ENCODE measurements at regions not wholly inside any gene's neighbourhood (a gene's known extent, or its start where the extent isn't known, plus 50 kb on each side); places are given as distances from the start of the nearest gene placed in this dataset.

DNA sequence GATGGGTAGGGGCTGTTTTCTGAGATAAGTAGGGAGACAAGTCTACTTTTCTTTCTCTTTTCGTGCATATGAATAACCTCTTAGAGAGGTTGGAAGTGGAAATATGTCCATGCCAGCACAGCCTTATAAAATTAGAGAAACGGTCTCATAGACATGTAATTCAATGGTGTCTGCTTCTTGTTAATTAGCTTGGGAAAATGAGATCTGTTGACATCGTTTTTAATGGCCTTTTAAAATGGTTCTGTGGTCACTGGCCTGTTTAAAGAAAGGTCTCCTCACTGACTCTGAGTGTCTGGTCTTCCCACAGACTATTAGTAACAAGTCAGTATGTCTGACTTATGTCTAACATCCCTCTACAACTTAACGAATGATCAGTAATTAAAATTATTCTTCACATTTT is 487.1 kb downstream of the SLITRK6 start:
- H3K4me3 ChIP-seq: no peak overlapping the region
- Mint-ChIP-seq H3K9me3 (no peaks in the 10 kb centered on the region), H3K36me3 (no peaks in the 10 kb centered on the region), H3K27ac (no peak overlapping the region), H3K4me1 (peaks cover 2% of the 10 kb centered on the region), H3K27me3 (ENCODE audit: insufficient read depth, low read depth) (no peaks in the 10 kb centered on the region), H3K4me3 (no peak overlapping the region)
- H2AFZ ChIP-seq (replicated peaks): no peak overlapping the region
- H3K79me2 ChIP-seq (ENCODE audit: low read depth): no peaks in the 10 kb centered on the region
- DNase-seq (ENCODE audit: low spot score): no peak
- no peaks in the 10 kb centered on the region for H3K27me3 ChIP-seq
- no peak for TF ChIP-seq EZH2 (IDR thresholded peaks at IDR 0.05)
- no peak for TF ChIP-seq EZH2phosphoT487 (IDR thresholded peaks at IDR 0.05)
- TF ChIP-seq, protein P1, sequence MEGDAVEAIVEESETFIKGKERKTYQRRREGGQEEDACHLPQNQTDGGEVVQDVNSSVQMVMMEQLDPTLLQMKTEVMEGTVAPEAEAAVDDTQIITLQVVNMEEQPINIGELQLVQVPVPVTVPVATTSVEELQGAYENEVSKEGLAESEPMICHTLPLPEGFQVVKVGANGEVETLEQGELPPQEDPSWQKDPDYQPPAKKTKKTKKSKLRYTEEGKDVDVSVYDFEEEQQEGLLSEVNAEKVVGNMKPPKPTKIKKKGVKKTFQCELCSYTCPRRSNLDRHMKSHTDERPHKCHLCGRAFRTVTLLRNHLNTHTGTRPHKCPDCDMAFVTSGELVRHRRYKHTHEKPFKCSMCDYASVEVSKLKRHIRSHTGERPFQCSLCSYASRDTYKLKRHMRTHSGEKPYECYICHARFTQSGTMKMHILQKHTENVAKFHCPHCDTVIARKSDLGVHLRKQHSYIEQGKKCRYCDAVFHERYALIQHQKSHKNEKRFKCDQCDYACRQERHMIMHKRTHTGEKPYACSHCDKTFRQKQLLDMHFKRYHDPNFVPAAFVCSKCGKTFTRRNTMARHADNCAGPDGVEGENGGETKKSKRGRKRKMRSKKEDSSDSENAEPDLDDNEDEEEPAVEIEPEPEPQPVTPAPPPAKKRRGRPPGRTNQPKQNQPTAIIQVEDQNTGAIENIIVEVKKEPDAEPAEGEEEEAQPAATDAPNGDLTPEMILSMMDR (IDR thresholded peaks at IDR 0.05): no peak
- no peaks in the 10 kb centered on the region for H4K20me1 ChIP-seq (ENCODE audit: low read depth)
- no peaks in the 10 kb centered on the region for H3F3A ChIP-seq (ENCODE audit: low read depth)
- H3K36me3 ChIP-seq: no peaks in the 10 kb centered on the region
- peaks cover 9% of the 10 kb centered on the region for H3K4me1 ChIP-seq
- no peak overlapping the region for H3K4me2 ChIP-seq
- H3K9ac ChIP-seq: no peak overlapping the region
- H3K9me3 ChIP-seq (ENCODE audit: low read depth): no peaks in the 10 kb centered on the region
- H3K27ac ChIP-seq: no peak overlapping the region

DNA sequence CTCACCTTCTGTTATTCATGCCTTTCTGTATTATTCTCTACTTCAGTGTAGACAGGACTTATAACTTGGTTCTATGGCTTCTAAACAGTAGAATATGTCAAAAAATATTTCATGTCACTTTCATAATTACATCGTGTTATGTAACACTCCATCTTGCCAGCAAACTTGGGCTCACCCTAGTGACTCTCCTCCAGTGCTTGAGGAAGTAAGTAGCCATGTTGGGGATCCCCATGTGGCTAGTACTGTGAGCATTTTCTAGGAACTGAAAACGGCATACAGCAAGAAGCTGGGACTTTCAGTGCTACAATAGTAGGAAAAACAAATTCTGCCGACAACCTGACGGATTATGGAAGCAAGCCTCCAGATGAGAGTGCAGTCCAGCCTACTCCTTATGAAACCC is 495.6 kb downstream of the SLITRK6 start:
- TF ChIP-seq EZH2 (IDR thresholded peaks at IDR 0.05): no peak
- no peak for TF ChIP-seq EZH2phosphoT487 (IDR thresholded peaks at IDR 0.05)
- TF ChIP-seq, protein P1 (IDR thresholded peaks at IDR 0.05): no peak
- H2AFZ ChIP-seq (replicated peaks): no peak overlapping the region
- no peaks in the 10 kb centered on the region for H3K36me3 Mint-ChIP-seq
- H3F3A ChIP-seq (ENCODE audit: low read depth): no peaks in the 10 kb centered on the region
- H3K27ac ChIP-seq: no peak overlapping the region
- no peaks in the 10 kb centered on the region for H3K9me3 Mint-ChIP-seq
- H3K4me1 Mint-ChIP-seq: no peaks in the 10 kb centered on the region
- no peak for DNase-seq (ENCODE audit: low spot score)
- H3K4me3 Mint-ChIP-seq: no peak overlapping the region
- H3K4me1 ChIP-seq: no peaks in the 10 kb centered on the region
- H3K9me3 ChIP-seq (ENCODE audit: low read depth): no peaks in the 10 kb centered on the region
- H4K20me1 ChIP-seq (ENCODE audit: low read depth): no peaks in the 10 kb centered on the region
- H3K79me2 ChIP-seq (ENCODE audit: low read depth): no peaks in the 10 kb centered on the region
- H3K27me3 Mint-ChIP-seq (ENCODE audit: insufficient read depth, low read depth): no peaks in the 10 kb centered on the region
- no peak overlapping the region for H3K4me3 ChIP-seq
- H3K36me3 ChIP-seq: no peaks in the 10 kb centered on the region
- no peaks in the 10 kb centered on the region for H3K27me3 ChIP-seq
- H3K4me2 ChIP-seq: no peak overlapping the region
- no peak overlapping the region for H3K9ac ChIP-seq
- H3K27ac Mint-ChIP-seq: no peak overlapping the region

DNA sequence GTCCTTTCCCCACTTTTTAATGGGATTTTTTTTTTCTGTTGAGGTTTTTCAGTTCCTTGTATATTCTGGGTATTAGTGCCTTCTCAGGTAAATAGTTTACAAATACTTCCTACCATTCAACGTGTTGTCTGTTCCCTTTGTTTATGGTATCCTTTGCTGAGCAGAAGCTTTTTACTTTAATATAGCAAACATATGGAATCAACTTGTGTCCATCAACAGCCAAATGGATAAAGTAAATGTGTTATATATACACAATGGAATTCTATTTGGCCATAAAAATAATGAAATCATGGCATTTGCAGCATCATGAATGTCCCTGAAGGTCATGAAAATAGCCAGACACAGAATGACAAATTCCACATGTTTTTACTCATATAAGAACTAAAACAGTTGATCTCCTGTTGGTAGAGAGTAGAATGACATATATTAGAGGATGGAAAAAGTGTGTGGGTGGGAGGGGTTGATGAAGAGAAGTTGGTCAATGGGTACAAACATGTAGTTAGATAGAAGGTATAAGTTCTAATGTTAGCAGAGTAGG is 500.8 kb downstream of the SLITRK6 start:
- H2AFZ ChIP-seq (replicated peaks): no peak overlapping the region
- no peak for DNase-seq (ENCODE audit: low spot score)
- H4K20me1 ChIP-seq (ENCODE audit: low read depth): no peaks in the 10 kb centered on the region
- no peaks in the 10 kb centered on the region for H3K27me3 Mint-ChIP-seq (ENCODE audit: insufficient read depth, low read depth)
- no peaks in the 10 kb centered on the region for H3K9me3 Mint-ChIP-seq
- no peak overlapping the region for H3K9ac ChIP-seq
- no peaks in the 10 kb centered on the region for H3K9me3 ChIP-seq (ENCODE audit: low read depth)
- no peaks in the 10 kb centered on the region for H3K79me2 ChIP-seq (ENCODE audit: low read depth)
- H3K4me2 ChIP-seq: no peak overlapping the region
- no peaks in the 10 kb centered on the region for H3K27me3 ChIP-seq
- H3K27ac ChIP-seq: no peak overlapping the region
- no peaks in the 10 kb centered on the region for H3K36me3 ChIP-seq
- no peak overlapping the region for H3K27ac Mint-ChIP-seq
- no peak overlapping the region for H3K4me3 Mint-ChIP-seq
- H3K36me3 Mint-ChIP-seq: no peaks in the 10 kb centered on the region
- H3K4me1 Mint-ChIP-seq: no peaks in the 10 kb centered on the region
- no peaks in the 10 kb centered on the region for H3K4me1 ChIP-seq
- TF ChIP-seq EZH2phosphoT487 (IDR thresholded peaks at IDR 0.05) (no peak), EZH2 (IDR thresholded peaks at IDR 0.05) (no peak)
- TF ChIP-seq, protein P1 (IDR thresholded peaks at IDR 0.05): no peak
- no peaks in the 10 kb centered on the region for H3F3A ChIP-seq (ENCODE audit: low read depth)
- no peak overlapping the region for H3K4me3 ChIP-seq
